GM21619 (cell line): ENCODE measurements at regions not wholly inside any gene's neighbourhood (a gene's known extent, or its start where the extent isn't known, plus 50 kb on each side); places are given as distances from the start of the nearest gene placed in this dataset.
"Not testable (repeated sequence)": the region's sequence is repeated elsewhere in the genome, so short reads cannot be mapped to it uniquely, and the experiment has no call there.

Experiments used
- ATAC-seq: cut with Tn5 transposase; IDR thresholded peaks from one replicate; pipeline ENCODE4 v1.9.1; 2021; ENCODE audit not compliant: unreplicated experiment

DNA sequence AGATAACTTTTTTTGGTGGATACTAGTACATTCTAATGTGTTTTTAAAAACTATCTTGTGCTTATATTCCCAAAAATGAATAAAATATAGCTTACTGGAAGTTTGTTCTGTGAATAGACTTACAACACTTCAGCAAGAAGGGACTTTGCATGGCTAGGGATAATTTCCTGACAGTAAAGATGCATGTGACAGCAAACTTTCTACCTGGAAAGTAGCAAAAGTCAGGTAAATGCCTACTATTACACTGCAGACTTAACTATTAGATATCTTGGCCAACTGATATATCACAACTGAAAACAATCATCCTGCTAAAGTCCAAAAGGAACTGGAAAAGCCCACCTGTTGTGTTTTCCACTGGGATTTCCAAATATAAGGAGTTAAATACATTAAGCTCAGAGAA lies 1753.5 kb upstream of the CELF4 start:
- no peak for ATAC-seq

DNA sequence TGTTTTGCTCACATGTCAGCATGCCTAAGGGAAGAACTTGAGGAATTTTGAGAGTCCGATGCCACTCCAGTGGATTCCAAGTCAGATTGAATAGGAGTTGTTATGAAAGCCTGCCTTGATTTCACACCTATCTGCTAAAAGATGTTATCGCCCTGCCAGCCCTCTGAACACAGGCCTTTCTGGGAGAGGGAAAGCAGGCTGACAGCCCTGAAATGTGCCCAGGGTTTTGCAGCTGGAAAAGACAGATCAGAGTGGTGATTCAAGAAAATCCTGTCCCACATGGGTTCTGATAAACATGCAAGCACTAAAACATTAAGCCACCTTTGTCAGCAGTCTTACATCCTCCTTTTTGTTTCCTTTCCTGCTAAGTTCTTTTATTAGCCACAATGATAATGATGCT lies 1752.9 kb upstream of the CELF4 start:
- no peak for ATAC-seq

DNA sequence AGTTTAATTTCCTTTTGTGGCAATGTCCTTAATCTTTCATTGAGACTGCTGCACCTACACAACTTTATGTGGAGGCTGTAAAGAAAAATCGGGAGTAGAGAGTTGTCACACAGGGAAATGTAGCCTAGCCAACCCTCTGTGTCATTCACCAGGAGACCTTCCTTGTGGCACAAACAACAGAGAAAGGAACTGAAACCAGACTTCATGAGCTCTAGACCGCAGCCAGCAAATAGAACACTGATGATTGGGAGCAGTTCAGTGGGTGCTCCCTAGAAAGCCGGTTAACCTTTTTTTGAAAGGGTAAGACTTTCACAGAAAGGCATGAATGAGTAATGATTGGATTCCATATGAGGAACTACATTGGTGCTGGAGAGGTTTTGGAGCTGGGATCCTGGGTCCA lies 1752.4 kb upstream of the CELF4 start:
- no peak for ATAC-seq

DNA sequence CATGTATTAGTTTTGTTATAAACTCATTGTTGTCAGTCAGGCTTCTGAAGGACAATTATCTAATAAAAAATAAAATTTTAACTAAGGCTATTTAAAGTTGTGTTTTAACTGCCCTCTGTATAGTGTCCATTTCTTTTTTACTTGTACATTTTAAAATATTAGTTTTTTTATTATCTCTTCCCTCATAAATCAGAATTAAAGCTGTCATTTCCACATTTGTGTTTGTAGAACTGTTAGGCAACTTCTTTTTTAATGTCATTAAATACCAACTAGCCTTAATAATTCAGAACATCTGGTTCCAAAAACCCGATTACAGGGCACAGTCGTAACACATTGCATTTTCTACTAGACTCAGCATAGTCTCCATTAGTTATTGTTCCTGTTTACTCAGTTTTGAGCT lies 1749.0 kb upstream of the CELF4 start:
- ATAC-seq, result no peak

DNA sequence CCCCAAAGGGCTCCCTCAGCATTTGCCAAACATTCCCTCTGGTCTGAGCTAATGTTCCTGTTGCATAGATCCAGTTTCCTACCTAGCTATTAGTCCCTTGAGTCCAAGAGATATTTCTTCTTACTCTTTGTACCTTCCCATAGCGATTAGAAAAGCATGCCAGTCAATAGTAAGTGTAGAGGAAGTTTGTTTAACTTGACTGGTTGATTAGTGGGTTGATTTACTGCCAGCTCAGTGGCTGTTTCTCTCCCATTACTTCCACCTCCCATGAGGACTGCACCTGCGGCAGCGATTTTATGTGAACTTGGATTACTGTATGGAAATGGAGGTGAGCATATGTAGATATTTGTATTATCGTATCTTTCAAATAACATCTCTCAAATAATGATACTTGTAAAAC lies 1748.4 kb upstream of the CELF4 start:
- ATAC-seq, result no peak

DNA sequence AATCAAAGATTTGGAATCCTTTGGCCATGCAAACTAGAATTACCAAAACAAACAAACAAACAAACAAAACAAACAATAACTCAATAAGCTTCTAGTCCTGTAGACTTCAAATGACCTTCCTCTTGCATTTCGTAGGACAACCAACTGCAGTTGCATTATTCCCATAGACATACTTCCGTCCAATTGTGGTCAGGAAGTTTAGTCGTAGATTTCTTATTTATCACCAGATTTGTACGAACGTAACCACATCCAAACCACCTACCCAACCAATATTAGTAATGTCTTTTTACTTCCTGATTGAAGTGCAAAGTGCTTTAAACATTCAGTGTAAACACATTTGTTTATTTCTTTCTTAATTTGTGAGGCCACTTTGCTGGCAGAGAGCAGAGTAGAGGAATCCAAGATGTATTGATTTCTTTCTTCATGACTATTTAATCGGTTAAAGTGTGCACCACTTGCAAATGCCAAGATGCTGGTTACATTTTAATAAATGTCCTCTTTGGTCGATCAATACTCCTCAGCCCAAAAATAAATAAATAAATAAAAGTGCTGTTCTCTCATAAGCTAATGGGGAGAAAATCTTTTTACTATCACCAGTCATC lies 1745.6 kb upstream of the CELF4 start:
- ATAC-seq, result no peak

DNA sequence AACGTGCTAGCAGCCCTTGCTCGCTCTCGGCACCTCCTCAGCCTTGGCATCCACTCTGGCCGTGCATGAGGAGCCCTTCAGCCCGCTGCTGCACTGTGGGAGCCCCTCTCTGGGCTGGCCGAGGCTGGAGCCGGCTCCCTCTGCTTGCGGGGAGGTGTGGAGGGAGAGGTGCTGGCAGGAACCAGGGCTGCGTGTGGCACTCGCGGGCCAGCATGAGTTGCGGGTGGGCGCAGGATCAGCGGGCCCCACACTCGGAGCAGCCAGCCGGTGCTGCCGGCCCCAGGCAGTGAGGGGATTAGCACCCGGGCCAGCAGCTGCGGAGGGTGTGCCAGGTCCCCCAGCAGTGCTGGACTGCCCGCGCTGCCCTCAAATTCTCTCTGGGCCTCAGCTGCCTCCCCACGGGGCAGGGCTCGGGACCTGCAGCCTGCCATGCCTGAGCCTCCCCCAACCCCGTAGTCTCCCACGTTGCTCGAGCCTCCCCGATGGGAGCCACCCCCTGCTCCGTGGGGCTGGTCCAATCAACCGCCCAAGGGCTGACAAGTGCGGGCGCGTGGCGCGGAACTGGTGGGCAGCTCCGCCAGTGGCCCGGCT lies 1743.4 kb upstream of the CELF4 start:
- ATAC-seq, result not testable (repeated sequence)

DNA sequence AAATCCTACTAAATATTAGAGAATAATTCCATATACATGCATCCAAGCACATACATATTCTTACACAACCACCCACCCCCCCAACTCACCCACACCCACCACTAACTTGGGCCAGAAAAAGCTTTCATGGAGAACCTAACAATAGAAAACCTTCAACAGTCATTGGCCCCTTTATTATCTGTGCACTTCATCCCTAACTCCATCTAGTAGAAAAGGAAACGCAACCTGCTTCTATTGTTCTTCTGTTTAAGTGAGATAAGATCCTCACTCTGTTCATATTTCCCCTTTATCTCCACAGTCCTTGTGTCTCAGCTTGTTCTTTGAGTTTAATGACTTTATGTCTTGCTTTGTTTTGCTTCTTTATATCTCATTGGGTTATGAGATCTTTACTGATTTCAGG lies 1740.2 kb upstream of the CELF4 start:
- ATAC-seq, result no peak

DNA sequence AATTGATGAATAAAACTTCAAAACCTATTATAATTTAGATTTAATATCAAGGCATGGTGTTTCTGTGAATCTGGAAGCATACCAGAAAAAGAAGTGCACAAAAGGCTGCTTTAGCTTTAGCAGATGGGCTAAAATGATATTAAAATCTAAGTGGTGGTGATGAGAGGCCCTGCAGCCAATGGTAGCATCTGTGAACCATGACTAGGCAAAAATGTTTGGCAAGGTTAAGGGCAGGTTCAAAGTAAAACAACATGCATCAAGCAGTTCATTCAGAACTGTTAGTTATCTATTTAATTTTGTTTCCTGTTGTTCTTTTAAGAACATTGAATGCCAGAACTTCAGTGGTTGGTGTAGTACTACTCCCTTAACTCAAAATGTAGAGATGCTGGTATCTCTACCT lies 1736.9 kb upstream of the CELF4 start:
- no peak for ATAC-seq

DNA sequence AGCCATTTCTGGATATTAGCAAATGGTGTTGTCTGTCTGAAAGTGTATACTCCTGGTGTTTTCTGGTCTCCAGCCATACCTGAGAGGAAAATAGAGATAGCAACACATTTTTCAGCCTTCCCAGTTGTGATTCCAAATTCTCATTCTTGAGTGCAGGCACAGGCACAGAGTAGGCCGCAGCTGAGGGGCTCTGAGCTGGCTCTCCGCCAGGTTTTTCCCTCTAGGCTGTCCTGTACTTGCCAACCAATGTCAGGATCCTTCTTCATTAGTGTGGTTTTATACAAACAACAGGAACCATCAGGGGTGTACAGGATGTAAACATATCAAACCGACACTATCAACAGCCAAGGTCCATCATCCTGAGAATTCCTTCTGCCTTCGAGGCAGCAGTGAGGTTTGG lies 1733.6 kb upstream of the CELF4 start:
- no peak for ATAC-seq

DNA sequence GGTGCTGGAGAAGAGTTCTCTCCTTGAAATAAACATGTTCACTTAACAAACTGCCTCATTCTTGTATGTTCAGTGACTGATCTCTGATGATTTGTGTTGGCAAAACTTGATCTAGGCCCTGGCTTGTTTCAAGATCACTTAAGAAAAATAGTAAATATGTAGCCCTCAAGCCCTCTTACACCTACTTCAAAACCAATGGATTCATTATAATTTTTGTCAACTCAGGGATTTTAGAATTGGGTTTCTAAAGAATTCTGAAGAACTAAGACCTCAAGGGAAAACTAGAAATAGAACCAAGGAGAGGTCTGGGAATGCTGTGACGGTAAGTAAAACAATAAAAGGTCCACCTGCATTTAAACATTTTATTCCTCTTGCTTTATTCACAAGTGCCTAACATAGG lies 1731.6 kb upstream of the CELF4 start:
- no peak for ATAC-seq

DNA sequence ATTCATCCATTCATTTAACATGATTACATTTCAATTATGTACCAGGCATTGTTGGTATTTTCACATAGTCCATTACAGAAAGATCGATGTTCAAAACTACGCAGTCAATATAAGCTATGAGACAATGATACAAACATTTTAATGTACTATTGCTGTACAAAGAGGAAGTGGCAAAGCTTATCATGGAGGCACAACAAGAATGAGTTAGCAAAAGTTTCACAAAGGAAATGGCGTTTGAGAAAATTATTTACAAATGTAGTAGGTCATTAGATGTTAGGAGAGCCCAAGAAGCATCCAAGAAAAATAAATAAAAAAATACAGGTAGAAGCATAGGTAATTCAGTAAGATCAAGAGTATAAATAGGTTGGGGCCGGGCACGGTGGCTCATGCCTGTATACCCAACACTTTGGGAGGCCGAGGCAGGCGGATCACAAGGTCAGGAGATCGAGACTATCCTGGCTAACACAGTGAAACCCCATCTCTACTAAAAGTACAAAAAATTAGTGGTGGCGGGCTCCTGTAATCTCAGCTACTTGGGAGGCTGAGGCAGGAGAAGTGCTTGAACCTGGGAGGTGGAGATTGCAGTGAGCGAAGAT lies 1730.8 kb upstream of the CELF4 start:
- ATAC-seq, result no peak

DNA sequence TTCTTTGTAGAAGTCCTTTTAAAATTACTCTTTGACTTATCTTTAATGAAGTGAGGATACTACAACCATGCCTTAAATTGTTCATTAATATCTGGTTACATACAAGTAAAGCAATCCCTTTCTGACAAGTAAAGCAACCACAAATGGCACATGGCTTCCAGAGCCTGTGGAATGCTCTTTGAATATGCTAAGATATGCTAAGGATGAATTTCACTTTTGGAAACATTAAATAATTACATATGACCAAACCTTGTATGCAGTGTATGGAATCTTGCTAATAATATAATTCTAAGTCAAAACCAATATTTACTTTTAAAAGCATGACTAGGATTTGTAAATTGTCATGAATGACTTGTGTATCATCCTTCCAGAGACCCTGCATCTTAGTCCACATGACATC lies 1711.2 kb upstream of the CELF4 start:
- ATAC-seq, result no peak

DNA sequence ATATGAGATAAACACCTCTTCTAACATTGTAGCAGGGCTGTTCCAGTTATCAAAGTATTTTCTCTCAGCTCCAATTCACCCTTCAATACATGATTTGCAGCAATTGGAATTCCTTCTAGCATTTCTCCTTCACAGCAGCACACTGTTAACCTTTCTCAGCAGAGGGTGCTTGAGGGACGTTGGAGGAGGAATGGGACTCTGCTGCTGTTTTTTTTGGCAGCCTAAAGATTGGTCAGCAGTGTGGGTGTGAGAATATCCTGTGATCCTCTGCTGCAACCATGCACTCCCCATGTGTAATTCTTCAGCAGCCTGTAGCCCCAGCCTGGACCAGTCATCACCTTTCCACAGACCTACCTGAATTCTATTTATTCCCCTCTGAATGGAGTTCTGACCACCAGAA lies 1708.9 kb upstream of the CELF4 start:
- no peak for ATAC-seq

DNA sequence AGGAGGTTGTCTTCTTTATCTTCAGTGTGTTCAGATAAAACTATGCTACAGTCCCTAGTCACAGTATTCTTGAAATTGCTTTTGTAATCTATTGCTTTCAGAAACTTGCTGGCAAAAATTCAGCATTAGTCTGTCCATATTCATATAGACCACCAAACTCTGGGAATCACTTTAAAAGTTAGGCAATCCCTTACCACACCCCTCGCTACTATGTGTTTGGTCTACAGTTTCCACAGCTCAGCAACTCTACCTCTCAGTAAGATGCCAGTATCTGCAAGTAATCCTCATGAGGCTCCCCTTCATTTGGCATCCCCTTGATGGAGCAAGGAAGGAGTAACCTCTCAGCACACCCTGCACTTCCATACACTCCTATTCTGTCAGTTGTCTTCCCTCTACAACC lies 1706.6 kb upstream of the CELF4 start:
- ATAC-seq, result no peak

DNA sequence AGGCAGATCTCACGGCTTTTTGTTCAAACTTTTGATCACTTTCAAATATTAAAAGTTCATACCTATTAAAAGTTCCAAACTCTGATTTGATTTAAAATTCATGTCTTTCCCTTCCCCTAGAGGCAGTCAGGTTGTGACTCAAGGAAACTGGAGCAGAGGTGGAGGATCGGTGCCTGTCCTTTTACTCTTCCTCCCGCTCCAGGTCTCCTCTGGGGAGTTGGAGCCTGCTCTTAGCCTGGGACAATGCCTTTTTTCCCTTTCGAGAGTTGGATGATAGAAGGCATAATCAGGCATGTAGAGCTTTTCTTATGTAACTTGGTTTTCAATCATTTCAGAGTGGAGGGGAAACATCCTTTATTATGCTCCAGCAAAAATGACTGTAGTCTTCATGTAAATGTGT lies 1706.1 kb upstream of the CELF4 start:
- ATAC-seq, result no peak

DNA sequence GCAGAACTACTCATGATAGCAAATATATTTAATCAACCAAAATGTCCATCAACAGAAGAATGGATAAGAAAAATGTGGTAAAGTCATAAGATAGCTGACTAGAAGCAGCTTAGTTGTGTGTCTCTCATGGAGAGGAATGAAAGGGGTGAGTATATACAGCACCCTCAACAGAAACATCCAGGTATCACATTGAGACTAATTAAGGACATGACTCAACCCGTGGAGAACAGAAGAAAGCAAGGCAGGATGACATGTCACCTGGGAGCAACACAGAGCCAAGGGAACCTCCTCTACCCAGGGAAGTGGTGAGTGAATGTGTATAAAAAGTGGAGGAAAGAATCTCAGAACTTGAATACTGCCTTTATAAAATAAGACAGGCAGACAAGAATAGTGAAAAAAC lies 1695.0 kb upstream of the CELF4 start:
- ATAC-seq, result no peak

DNA sequence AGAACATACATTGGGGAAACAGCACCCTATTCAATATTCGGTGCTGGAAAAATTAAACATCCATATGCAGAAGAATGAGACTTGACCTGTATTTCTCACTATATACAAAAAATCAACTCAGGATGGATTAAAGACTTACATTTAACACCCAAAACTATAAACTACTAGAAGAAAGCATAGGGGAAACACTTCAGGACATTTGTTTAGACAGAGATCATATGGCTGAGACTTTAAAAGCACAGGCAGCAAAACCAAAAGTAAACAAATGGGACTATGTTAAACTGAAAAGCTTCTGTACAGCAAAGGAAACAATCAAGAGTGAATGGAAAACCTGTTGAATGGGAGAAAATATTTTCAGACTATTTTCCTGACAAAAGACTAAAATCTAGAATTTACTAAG lies 1694.1 kb upstream of the CELF4 start:
- ATAC-seq, result no peak

DNA sequence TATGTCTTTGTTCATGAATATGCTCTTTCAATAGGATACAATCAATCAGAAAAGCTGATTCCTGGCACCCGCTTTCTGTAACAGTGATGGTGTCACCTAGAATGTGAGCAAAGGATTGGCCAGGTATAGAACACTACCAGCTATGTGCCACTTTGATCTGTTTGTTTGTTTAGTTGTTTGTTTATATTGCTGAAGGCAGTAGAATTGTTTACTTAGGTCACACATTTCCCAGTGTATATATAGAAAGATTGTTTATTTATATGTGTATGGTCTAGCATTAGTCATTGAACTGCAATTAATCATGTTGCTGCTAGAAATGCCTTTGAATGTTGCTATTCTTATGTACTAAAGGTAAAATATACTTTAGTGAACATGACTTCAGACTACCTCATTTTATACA lies 1678.6 kb upstream of the CELF4 start:
- no peak for ATAC-seq

DNA sequence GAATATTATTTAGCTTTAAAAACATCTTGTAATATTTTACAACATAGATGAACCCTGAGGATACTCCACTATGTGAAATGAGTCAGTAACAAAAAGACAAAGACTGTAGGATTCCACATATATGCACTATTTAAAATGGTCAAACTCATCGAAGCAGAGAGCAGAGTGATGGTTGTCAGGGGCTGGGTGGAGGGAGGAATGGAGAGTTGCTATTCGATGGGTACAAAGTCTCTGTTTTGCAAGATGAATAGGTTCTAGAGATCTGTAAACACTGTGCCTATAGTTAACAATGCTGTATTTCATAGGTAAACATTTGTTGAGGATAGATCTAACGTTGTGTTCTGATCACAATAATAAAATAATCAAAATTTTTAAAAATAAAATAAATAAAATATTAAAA lies 1675.9 kb upstream of the CELF4 start:
- no peak for ATAC-seq

DNA sequence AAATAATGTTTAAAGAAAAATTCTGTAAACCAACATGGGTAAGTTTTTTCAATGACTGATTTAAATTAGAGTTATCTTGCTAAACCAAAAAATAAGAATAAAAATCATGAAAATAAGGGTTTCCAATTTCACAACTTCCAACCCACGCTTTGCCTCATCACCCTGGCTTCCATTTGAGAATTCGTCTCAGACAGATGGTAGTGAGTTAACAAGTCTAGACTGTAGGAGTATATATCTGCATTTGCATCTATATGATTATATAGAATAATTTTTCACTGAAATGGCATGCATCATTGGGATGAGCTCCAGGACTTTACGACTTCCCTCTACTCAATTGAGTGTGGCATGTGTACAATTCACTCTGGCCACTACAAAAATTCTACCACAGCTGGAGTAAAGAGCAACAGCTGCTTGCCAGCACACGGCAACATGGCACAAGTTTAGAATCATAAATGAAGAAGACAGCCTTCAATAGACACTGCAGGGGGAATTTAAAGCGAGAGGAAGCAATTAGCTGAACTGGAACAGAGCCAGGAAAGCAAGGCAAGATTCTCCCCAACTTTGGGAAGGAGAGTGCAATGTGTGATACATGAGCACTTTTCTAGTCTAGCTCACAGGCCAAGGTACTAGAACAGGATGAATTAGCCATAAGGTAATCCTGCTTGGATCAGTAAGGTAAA lies 1673.5 kb upstream of the CELF4 start:
- no peak for ATAC-seq

DNA sequence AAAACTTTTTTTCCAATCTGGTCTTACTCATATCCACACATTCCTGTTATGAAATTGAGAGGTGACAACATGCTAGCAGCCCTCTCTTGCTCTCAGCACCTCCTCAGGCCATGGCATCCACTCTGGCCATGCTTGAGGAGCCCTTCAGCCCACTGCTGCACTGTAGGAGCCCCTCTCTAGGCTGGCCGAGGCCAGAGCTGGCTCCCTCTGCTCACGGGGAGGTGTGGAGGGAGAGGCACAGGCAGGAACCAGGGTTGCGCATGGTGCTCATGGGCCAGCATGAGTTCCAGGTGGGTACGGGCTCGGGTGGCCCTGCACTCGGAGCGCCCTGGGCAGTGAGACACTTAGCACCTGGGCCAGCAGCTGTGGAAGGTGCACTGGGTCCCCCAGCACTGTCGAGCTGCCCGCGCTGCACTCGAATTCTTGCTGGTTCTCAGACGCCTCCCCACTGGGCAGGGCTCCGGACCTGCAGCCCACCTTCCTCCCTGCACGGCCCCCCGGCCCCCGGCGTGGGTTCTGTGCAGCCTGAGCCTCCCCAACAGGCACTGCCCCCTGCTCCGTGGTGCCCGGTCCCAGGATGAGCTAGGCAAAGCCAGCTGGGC lies 1669.6 kb upstream of the CELF4 start:
- no peak for ATAC-seq
